Smooth muscle cell (in vitro differentiated cells): ENCODE measurements at regions not wholly inside any gene's neighbourhood (a gene's known extent, or its start where the extent isn't known, plus 50 kb on each side); places are given as distances from the start of the nearest gene placed in this dataset.
"Not testable (repeated sequence)": the region's sequence is repeated elsewhere in the genome, so short reads cannot be mapped to it uniquely, and the experiment has no call there.

Experiments used
- DNase-seq: peaks from one replicate; lab custom pipeline; 2025; ENCODE audit not compliant: unreplicated experiment; lab: John Stamatoyannopoulos, UW
- H2AFZ ChIP-seq: fragments of 200-600 bp; sonication (generic); 2 replicates; pipeline ENCODE4 v1.6.0; 2016; ENCODE audit warnings: antibody characterized with exemption, low read depth, mild to moderate bottlenecking
- H3F3A ChIP-seq: fragments of 200-600 bp; sonication (generic); 2 replicates; pipeline ENCODE4 v1.6.0; 2017; ENCODE audit warnings: antibody characterized with exemption, low read depth
- H3K27ac ChIP-seq: fragments of 200-600 bp; sonication (generic); 2 replicates; pipeline ENCODE4 v1.5.1; 2016; ENCODE audit warnings: low read depth, mild to moderate bottlenecking
- H3K27me3 ChIP-seq: fragments of 200-600 bp; sonication (generic); 2 replicates; pipeline ENCODE4 v1.6.1; 2016; ENCODE audit warnings: low read depth, mild to moderate bottlenecking
- H3K36me3 ChIP-seq: fragments of 200-600 bp; sonication (generic); 2 replicates; pipeline ENCODE4 v1.5.1; 2016; ENCODE audit warnings: low read depth
- H3K4me1 ChIP-seq: fragments of 200-600 bp; sonication (generic); 2 replicates; pipeline ENCODE4 v1.5.1; 2016; ENCODE audit warnings: low read depth
- H3K4me2 ChIP-seq: fragments of 200-600 bp; sonication (generic); 2 replicates; pipeline ENCODE4 v1.6.0; 2016; ENCODE audit warnings: mild to moderate bottlenecking
- H3K4me3 ChIP-seq: fragments of 200-600 bp; sonication (generic); 2 replicates; pipeline ENCODE4 v1.5.1; 2016; ENCODE audit warnings: mild to moderate bottlenecking
- H3K79me2 ChIP-seq: fragments of 200-600 bp; sonication (generic); 2 replicates; pipeline ENCODE4 v1.6.0; 2016; ENCODE audit warnings: low read depth, mild to moderate bottlenecking
- H3K9ac ChIP-seq: fragments of 200-600 bp; sonication (generic); 2 replicates; pipeline ENCODE4 v1.6.0; 2016; ENCODE audit warnings: low read depth
- H3K9me3 ChIP-seq: fragments of 200-600 bp; sonication (generic); replicated peaks from 2 replicates; pipeline ENCODE4 v1.5.1; 2016; ENCODE audit warnings: low read depth
- H4K20me1 ChIP-seq: fragments of 200-600 bp; sonication (generic); 2 replicates; pipeline ENCODE4 v1.6.0; 2016; ENCODE audit warnings: low read depth
- CTCF ChIP-seq: fragments of 200-600 bp; sonication (generic); IDR thresholded peaks from 2 replicates; pipeline ENCODE4 v1.5.1; 2017; ENCODE audit warnings: borderline replicate concordance, mild to moderate bottlenecking, antibody characterized with exemption; ENCODE audit not compliant: insufficient read depth, poor library complexity, severe bottlenecking
- WGBS: methylation state at CpG from one replicate; pipeline ENCODE4 v1.1.7; 2016; ENCODE audit warnings: low lambda C conversion rate; 5-methylcytosine and 5-hydroxymethylcytosine counted together

GRCh38 chr17:30722114-30722780, 102.2 kb downstream of the CRLF3 start:
- H3K36me3 ChIP-seq, H3K4me3 ChIP-seq, H3F3A ChIP-seq, H2AFZ ChIP-seq, H3K9ac ChIP-seq, H3K27ac ChIP-seq, H3K4me2 ChIP-seq, DNase-seq, H3K27me3 ChIP-seq, H3K4me1 ChIP-seq, H3K9me3 ChIP-seq: not testable (repeated sequence)
- peaks cover 84% of the 10 kb centered on the region for H3K79me2 ChIP-seq
- H4K20me1 ChIP-seq: peaks cover 89% of the 10 kb centered on the region
- 98% methylated on average over 12 of the region's 12 CpGs for WGBS

GRCh38 chr17:30720971-30721370, 103.5 kb downstream of the CRLF3 start:
- not testable (repeated sequence) for H3K27ac ChIP-seq, DNase-seq, H3K4me1 ChIP-seq, H3F3A ChIP-seq, H3K9ac ChIP-seq, H3K4me3 ChIP-seq, H3K27me3 ChIP-seq, H3K9me3 ChIP-seq, H2AFZ ChIP-seq, H3K36me3 ChIP-seq, H3K4me2 ChIP-seq
- H3K79me2 ChIP-seq: peaks cover 84% of the 10 kb centered on the region
- WGBS: 98% methylated on average over 5 of the region's 5 CpGs
- H4K20me1 ChIP-seq: peaks cover 90% of the 10 kb centered on the region

GRCh38 chr17:30720013-30720471, 104.5 kb downstream of the CRLF3 start:
- Histone ChIP-seq H3K9ac (no peak overlapping the region), H3K79me2 (peaks cover 84% of the 10 kb centered on the region), H3K27me3 (no peaks in the 10 kb centered on the region), H3K4me3 (no peak overlapping the region), H3F3A (no peaks in the 10 kb centered on the region), H4K20me1 (peaks cover 91% of the 10 kb centered on the region), H3K9me3 (no peaks in the 10 kb centered on the region), H3K36me3 (no peaks in the 10 kb centered on the region), H3K4me2 (no peak overlapping the region), H3K27ac (no peak overlapping the region), H2AFZ (no peak overlapping the region), H3K4me1 (no peaks in the 10 kb centered on the region)
- 92% methylated on average over 13 of the region's 14 CpGs for WGBS
- TF ChIP-seq CTCF: no peak
- no peak for DNase-seq

- not testable (repeated sequence) for H3K27me3 ChIP-seq, H3K9me3 ChIP-seq, H2AFZ ChIP-seq, H3K27ac ChIP-seq, DNase-seq, H3K4me1 ChIP-seq, H3K4me3 ChIP-seq, H3K36me3 ChIP-seq, H3F3A ChIP-seq, H3K9ac ChIP-seq, H3K4me2 ChIP-seq
- TF ChIP-seq CTCF: peak; percentile 73
- Histone ChIP-seq H4K20me1 (peaks cover 98% of the 10 kb centered on the region), H3K79me2 (peaks cover 90% of the 10 kb centered on the region)
- WGBS: 84% methylated on average over 19 of the region's 22 CpGs
Observed at GRCh38 chr17:30719131-30719973, 105.1 kb downstream of the CRLF3 start.

GRCh38 chr17:30718691-30719090, 105.8 kb downstream of the CRLF3 start:
- 94% methylated on average over 8 of the region's 8 CpGs for WGBS
- not testable (repeated sequence) for DNase-seq, H3F3A ChIP-seq, H3K27me3 ChIP-seq, H2AFZ ChIP-seq, H3K4me3 ChIP-seq, H3K4me1 ChIP-seq, H3K27ac ChIP-seq, H3K9ac ChIP-seq, H3K4me2 ChIP-seq, H3K9me3 ChIP-seq, H3K36me3 ChIP-seq
- peaks cover 99% of the 10 kb centered on the region for H4K20me1 ChIP-seq
- H3K79me2 ChIP-seq: peaks cover 95% of the 10 kb centered on the region

- H3K27ac ChIP-seq, H3K4me2 ChIP-seq, H3K36me3 ChIP-seq, H3K9me3 ChIP-seq, H2AFZ ChIP-seq, H3K4me3 ChIP-seq, H3K9ac ChIP-seq, H3F3A ChIP-seq, H3K27me3 ChIP-seq, DNase-seq, H3K4me1 ChIP-seq: not testable (repeated sequence)
- H3K79me2 ChIP-seq: peaks cover 95% of the 10 kb centered on the region
- WGBS: 97% methylated on average over 6 of the region's 6 CpGs
- H4K20me1 ChIP-seq: peaks cover 100% of the 10 kb centered on the region
Observed at GRCh38 chr17:30718099-30718447, 106.4 kb downstream of the CRLF3 start.
